ENCODE measurements at regions not wholly inside any gene's neighbourhood (a gene's known extent, or its start where the extent isn't known, plus 50 kb on each side); places are given as distances from the start of the nearest gene placed in this dataset.

GRCh38 chr12:84702001-84702400 lies 210.6 kb downstream of the SLC6A15 start:
- no peak overlapping the region for H3K9ac ChIP-seq (ENCODE audit: low read depth, low read length)
- no peaks in the 10 kb centered on the region for H3K27me3 ChIP-seq (ENCODE audit: control insufficient read depth, insufficient read depth, low read length)
- no peaks in the 10 kb centered on the region for H3K9me3 ChIP-seq (ENCODE audit: control insufficient read depth, insufficient read depth, low read length)
- H3K4me3 ChIP-seq (ENCODE audit: low read depth, low read length) = no peak overlapping the region
- no peaks in the 10 kb centered on the region for H3K36me3 ChIP-seq (ENCODE audit: control insufficient read depth, insufficient read depth, low read length)
- H3K4me1 ChIP-seq (ENCODE audit: control insufficient read depth, insufficient read depth, low read length) = peaks cover 5% of the 10 kb centered on the region

DNA sequence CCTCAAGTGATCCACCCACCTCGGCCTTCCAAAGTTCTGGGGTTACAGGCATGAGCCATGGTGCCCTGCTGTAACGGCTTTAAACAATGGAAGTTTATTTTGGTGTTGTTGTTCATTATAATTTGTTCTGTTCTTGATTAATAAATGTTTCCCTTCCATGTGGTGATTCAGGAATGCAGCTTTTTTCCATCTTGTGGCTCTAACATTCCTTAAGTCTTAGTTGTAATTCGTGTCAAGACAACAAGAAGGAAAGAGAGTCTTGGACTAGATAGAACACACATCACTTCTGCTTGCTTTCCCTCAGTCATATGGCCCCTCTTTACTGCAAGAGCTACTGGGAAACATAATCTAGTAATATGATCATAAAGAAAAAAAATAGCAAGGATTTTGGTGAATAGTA lies 211.6 kb downstream of the SLC6A15 start:
- Histone ChIP-seq H3K27me3 (ENCODE audit: control insufficient read depth, insufficient read depth, low read length) (no peaks in the 10 kb centered on the region), H3K4me1 (ENCODE audit: control insufficient read depth, insufficient read depth, low read length) (peaks cover 4% of the 10 kb centered on the region), H3K4me3 (ENCODE audit: low read depth, low read length) (no peak overlapping the region), H3K36me3 (ENCODE audit: control insufficient read depth, insufficient read depth, low read length) (no peaks in the 10 kb centered on the region), H3K9ac (ENCODE audit: low read depth, low read length) (no peak overlapping the region), H3K9me3 (ENCODE audit: control insufficient read depth, insufficient read depth, low read length) (no peaks in the 10 kb centered on the region)

- no peaks in the 10 kb centered on the region for H3K4me1 ChIP-seq (ENCODE audit: control insufficient read depth, insufficient read depth, low read length)
- H3K36me3 ChIP-seq (ENCODE audit: control insufficient read depth, insufficient read depth, low read length) = no peaks in the 10 kb centered on the region
- no peaks in the 10 kb centered on the region for H3K9me3 ChIP-seq (ENCODE audit: control insufficient read depth, insufficient read depth, low read length)
- no peak overlapping the region for H3K4me3 ChIP-seq (ENCODE audit: low read depth, low read length)
- H3K27me3 ChIP-seq (ENCODE audit: control insufficient read depth, insufficient read depth, low read length) = no peaks in the 10 kb centered on the region
- no peak overlapping the region for H3K9ac ChIP-seq (ENCODE audit: low read depth, low read length)
These were observed 213.8 kb downstream of the SLC6A15 start for GRCh38 chr12:84698576-84699333.

GRCh38 chr12:84696908-84697540 lies 215.6 kb downstream of the SLC6A15 start:
- Histone ChIP-seq H3K9ac (ENCODE audit: low read depth, low read length) (no peak overlapping the region), H3K27me3 (ENCODE audit: control insufficient read depth, insufficient read depth, low read length) (no peaks in the 10 kb centered on the region), H3K4me1 (ENCODE audit: control insufficient read depth, insufficient read depth, low read length) (no peaks in the 10 kb centered on the region)

DNA sequence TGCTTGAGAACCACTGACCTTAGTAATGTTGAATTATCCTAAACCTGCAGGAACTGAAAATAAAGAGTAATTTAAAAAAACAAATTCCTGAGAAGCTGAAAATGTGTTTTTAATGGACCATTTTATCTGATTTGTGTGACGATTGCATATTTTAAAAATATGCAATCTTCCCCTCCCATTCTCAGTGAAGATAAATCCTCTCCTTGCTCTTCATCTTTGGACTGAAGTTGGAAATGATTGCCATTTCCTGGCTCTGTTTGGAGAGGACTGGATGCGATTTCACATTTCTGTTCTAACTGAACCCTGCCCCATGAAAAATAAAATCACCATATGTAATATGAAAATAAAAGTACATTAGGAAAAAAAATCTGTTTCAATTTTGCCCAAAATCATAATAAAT lies 216.3 kb downstream of the SLC6A15 start:
- no peak overlapping the region for H3K4me3 ChIP-seq (ENCODE audit: low read depth, low read length)
- no peaks in the 10 kb centered on the region for H3K36me3 ChIP-seq (ENCODE audit: control insufficient read depth, insufficient read depth, low read length)
- H3K27me3 ChIP-seq (ENCODE audit: control insufficient read depth, insufficient read depth, low read length) = no peaks in the 10 kb centered on the region
- H3K4me1 ChIP-seq (ENCODE audit: control insufficient read depth, insufficient read depth, low read length) = peaks cover 4% of the 10 kb centered on the region
- H3K9ac ChIP-seq (ENCODE audit: low read depth, low read length) = no peak overlapping the region
- no peaks in the 10 kb centered on the region for H3K9me3 ChIP-seq (ENCODE audit: control insufficient read depth, insufficient read depth, low read length)

More at GRCh38 chr12:84696908-84697540, 215.6 kb downstream of the SLC6A15 start:
- no peak overlapping the region for H3K4me3 ChIP-seq (ENCODE audit: low read depth, low read length)
- H3K36me3 ChIP-seq (ENCODE audit: control insufficient read depth, insufficient read depth, low read length) = no peaks in the 10 kb centered on the region
- no peaks in the 10 kb centered on the region for H3K9me3 ChIP-seq (ENCODE audit: control insufficient read depth, insufficient read depth, low read length)

DNA sequence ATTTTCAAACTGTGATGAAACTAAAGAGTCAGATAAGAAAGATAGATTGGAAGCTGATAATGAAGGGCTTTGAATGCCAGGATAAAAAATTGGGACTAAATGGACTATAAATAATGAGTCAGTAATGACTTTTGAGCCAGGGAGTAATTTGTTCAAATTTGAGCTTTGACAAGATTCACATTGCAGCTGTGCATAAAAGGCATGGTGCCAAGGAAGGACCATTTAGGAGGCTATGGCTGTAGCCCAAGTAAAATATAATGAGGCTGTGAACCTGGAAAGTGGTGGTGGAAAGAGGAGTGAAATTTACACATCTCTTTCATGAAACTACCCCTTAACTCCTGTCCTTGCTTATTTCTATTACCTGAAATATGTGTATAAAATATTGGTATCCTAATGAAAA lies 218.5 kb downstream of the SLC6A15 start:
- Histone ChIP-seq H3K27me3 (ENCODE audit: control insufficient read depth, insufficient read depth, low read length) (no peaks in the 10 kb centered on the region), H3K9ac (ENCODE audit: low read depth, low read length) (no peak overlapping the region), H3K4me3 (ENCODE audit: low read depth, low read length) (no peak overlapping the region), H3K4me1 (ENCODE audit: control insufficient read depth, insufficient read depth, low read length) (peaks cover 14% of the 10 kb centered on the region), H3K9me3 (ENCODE audit: control insufficient read depth, insufficient read depth, low read length) (no peaks in the 10 kb centered on the region), H3K36me3 (ENCODE audit: control insufficient read depth, insufficient read depth, low read length) (no peaks in the 10 kb centered on the region)

DNA sequence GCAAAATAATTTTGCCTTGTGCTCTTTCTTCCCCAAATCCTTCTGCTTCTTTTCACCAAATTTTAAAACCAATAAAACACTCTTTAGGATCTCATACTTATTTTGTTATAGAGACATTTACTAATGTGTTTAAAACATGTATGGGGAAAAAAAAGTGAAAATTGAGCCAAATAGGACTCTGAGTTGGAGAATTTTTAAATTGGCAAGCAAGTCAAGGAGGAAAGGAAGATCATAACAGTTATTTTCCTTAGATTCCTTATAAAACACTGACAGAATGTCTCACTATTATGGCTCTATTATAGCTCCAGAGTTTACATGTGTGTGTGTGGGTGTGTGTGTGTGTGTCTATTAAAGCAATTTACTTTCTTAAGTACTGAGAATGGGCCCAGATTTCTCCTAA lies 220.5 kb downstream of the SLC6A15 start:
- no peak overlapping the region for H3K9ac ChIP-seq (ENCODE audit: low read depth, low read length)
- no peaks in the 10 kb centered on the region for H3K36me3 ChIP-seq (ENCODE audit: control insufficient read depth, insufficient read depth, low read length)
- H3K4me3 ChIP-seq (ENCODE audit: low read depth, low read length) = no peak overlapping the region
- no peaks in the 10 kb centered on the region for H3K27me3 ChIP-seq (ENCODE audit: control insufficient read depth, insufficient read depth, low read length)
- peaks cover 14% of the 10 kb centered on the region for H3K4me1 ChIP-seq (ENCODE audit: control insufficient read depth, insufficient read depth, low read length)
- H3K9me3 ChIP-seq (ENCODE audit: control insufficient read depth, insufficient read depth, low read length) = no peaks in the 10 kb centered on the region

DNA sequence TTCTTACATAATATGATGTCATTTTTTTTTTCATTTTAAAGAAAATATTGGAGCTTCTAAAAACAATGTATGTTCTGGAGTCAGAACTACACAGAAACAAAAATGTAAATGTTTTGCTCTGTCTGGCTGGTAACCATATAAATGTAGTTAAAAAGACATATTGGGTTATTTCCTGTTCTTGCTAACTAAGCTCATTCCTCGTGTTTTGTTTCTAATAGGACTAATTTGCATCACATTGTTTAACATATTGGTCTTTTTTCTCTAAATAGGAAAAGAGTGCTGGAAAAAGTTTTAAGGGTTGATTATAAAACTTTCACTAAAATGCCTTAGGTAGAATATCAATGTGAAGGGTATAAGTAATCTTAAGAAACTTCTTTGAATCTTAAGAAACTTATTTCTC lies 221.3 kb downstream of the SLC6A15 start:
- no peaks in the 10 kb centered on the region for H3K36me3 ChIP-seq (ENCODE audit: control insufficient read depth, insufficient read depth, low read length)
- peaks cover 14% of the 10 kb centered on the region for H3K4me1 ChIP-seq (ENCODE audit: control insufficient read depth, insufficient read depth, low read length)
- no peaks in the 10 kb centered on the region for H3K27me3 ChIP-seq (ENCODE audit: control insufficient read depth, insufficient read depth, low read length)
- H3K4me3 ChIP-seq (ENCODE audit: low read depth, low read length) = no peak overlapping the region
- H3K9ac ChIP-seq (ENCODE audit: low read depth, low read length) = peak overlapping the region; percentile 40
- no peaks in the 10 kb centered on the region for H3K9me3 ChIP-seq (ENCODE audit: control insufficient read depth, insufficient read depth, low read length)

GRCh38 chr12:84689638-84690037 lies 223.0 kb downstream of the SLC6A15 start:
- H3K4me1 ChIP-seq (ENCODE audit: control insufficient read depth, insufficient read depth, low read length) = peaks cover 14% of the 10 kb centered on the region
- no peaks in the 10 kb centered on the region for H3K9me3 ChIP-seq (ENCODE audit: control insufficient read depth, insufficient read depth, low read length)
- H3K4me3 ChIP-seq (ENCODE audit: low read depth, low read length) = peak overlapping the region; percentile 70
- no peaks in the 10 kb centered on the region for H3K36me3 ChIP-seq (ENCODE audit: control insufficient read depth, insufficient read depth, low read length)
- peak overlapping the region; percentile 38 for H3K9ac ChIP-seq (ENCODE audit: low read depth, low read length)
- no peaks in the 10 kb centered on the region for H3K27me3 ChIP-seq (ENCODE audit: control insufficient read depth, insufficient read depth, low read length)

DNA sequence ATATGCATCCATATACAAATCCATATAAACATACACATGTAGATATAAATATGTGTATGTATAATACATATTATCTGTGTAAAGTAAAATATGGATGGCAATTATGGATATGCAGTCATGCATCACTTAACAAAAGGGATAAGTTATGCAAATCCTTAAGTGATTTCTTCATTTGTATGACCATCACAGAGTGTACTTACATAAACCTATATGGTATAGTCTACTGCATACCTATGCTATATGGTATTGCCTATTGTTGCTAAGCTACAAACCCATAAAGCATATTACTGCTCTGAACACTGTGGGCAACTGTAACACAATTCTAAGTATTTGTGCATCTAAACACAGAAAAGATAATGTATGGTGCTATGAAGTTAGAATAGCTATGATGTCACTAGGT lies 227.2 kb downstream of the SLC6A15 start:
- no peaks in the 10 kb centered on the region for H3K27me3 ChIP-seq (ENCODE audit: control insufficient read depth, insufficient read depth, low read length)
- H3K36me3 ChIP-seq (ENCODE audit: control insufficient read depth, insufficient read depth, low read length) = no peaks in the 10 kb centered on the region
- no peak overlapping the region for H3K4me3 ChIP-seq (ENCODE audit: low read depth, low read length)
- H3K4me1 ChIP-seq (ENCODE audit: control insufficient read depth, insufficient read depth, low read length) = peaks cover 4% of the 10 kb centered on the region
- no peaks in the 10 kb centered on the region for H3K9me3 ChIP-seq (ENCODE audit: control insufficient read depth, insufficient read depth, low read length)
- H3K9ac ChIP-seq (ENCODE audit: low read depth, low read length) = no peak overlapping the region

DNA sequence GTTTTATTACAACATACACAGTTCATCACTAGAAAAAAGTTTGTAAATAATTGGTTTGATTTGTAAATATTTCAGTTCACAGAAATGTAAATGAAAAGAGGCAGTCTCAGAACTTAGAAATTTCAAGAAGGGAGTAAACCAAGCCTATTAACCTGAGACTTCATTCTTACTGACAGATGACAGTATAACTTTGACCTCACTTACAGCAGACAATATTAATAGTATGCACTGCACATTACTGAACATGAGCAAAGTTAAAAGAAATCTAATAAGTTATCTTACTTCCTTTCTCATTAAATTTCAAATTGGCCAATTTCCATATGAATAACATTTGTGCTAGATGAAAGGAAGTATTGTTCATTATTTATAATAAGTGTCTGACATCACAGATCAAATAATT lies 235.8 kb downstream of the SLC6A15 start:
- H3K4me3 ChIP-seq (ENCODE audit: low read depth, low read length) = no peak overlapping the region
- no peaks in the 10 kb centered on the region for H3K4me1 ChIP-seq (ENCODE audit: control insufficient read depth, insufficient read depth, low read length)
- no peak overlapping the region for H3K9ac ChIP-seq (ENCODE audit: low read depth, low read length)
- no peaks in the 10 kb centered on the region for H3K36me3 ChIP-seq (ENCODE audit: control insufficient read depth, insufficient read depth, low read length)
- no peaks in the 10 kb centered on the region for H3K9me3 ChIP-seq (ENCODE audit: control insufficient read depth, insufficient read depth, low read length)
- no peaks in the 10 kb centered on the region for H3K27me3 ChIP-seq (ENCODE audit: control insufficient read depth, insufficient read depth, low read length)

DNA sequence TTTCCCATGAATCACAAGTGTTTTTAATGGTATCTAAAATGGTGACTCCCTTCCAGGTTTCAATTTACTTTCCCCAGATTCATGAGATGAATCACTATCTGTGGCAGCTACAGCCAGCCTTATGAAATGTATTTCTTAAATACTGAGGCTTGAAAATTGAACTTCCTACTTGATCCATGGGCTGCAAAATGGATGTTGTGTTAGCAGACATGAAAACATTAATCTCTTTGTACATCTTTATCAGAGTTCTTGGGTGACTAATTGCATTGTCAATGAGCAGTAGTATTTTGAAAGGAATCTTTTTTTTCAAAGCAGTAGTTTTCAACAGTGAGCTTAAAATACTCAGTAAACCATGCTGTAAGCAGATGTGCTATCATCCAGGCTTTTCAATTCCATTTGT lies 250.8 kb downstream of the SLC6A15 start:
- Histone ChIP-seq H3K36me3 (ENCODE audit: control insufficient read depth, insufficient read depth, low read length) (no peaks in the 10 kb centered on the region), H3K9me3 (ENCODE audit: control insufficient read depth, insufficient read depth, low read length) (no peaks in the 10 kb centered on the region), H3K4me1 (ENCODE audit: control insufficient read depth, insufficient read depth, low read length) (no peaks in the 10 kb centered on the region), H3K4me3 (ENCODE audit: low read depth, low read length) (no peak overlapping the region), H3K27me3 (ENCODE audit: control insufficient read depth, insufficient read depth, low read length) (no peaks in the 10 kb centered on the region), H3K9ac (ENCODE audit: low read depth, low read length) (no peak overlapping the region)

Data from iPS-15b (cell line).